DND-41 (cell line): ENCODE measurements at regions not wholly inside any gene's neighbourhood (a gene's known extent, or its start where the extent isn't known, plus 50 kb on each side); places are given as distances from the start of the nearest gene placed in this dataset.

ENCODE experiments used
- ATAC-seq: fragments of 200-7000 bp; cut with Tn5 transposase; 3 replicates; pipeline ENCODE4 v1.9.1; 2021; ENCODE audit warnings: low read depth; ENCODE audit not compliant: insufficient read depth
- DNase-seq: peaks from one replicate; pipeline ENCODE4 v3.0.0-alpha.2; 2020
- H2AFZ ChIP-seq: 2 replicates; pipeline ENCODE4 v1.6.0; 2012; ENCODE audit warnings: low read depth, low read length
- H3K27ac ChIP-seq: 2 replicates; pipeline ENCODE4 v1.5.1; 2012; ENCODE audit warnings: low read length, inconsistent platforms
- H3K27me3 ChIP-seq: fragments of 200-600 bp; sonication (generic); 2 replicates; pipeline ENCODE4 v1.6.0; 2012; ENCODE audit warnings: low read length, mild to moderate bottlenecking, inconsistent platforms; ENCODE audit not compliant: insufficient read depth, poor library complexity
- H3K36me3 ChIP-seq: 2 replicates; pipeline ENCODE4 v1.5.1; 2012; ENCODE audit warnings: low read length, inconsistent platforms; ENCODE audit not compliant: insufficient read depth
- H3K4me1 ChIP-seq: 2 replicates; pipeline ENCODE4 v1.5.1; 2012; ENCODE audit warnings: mild to moderate bottlenecking, low read length; ENCODE audit not compliant: insufficient read depth
- H3K4me2 ChIP-seq: 2 replicates; pipeline ENCODE4 v1.6.0; 2012; ENCODE audit warnings: mild to moderate bottlenecking, moderate library complexity, low read length, inconsistent platforms; ENCODE audit not compliant: insufficient read depth
- H3K4me3 ChIP-seq, 2 experiments: fragments of 200-600 bp in 1 of 2; shearing (Covaris generic) in 1 of 2; 2 replicates each; pipeline ENCODE4 v1.5.1; 2012 to 2016; ENCODE audit warnings: inconsistent platforms in 2 of 2, low read length in 2 of 2, mild to moderate bottlenecking in 2 of 2, low read depth in 1 of 2, moderate library complexity in 1 of 2
- H3K79me2 ChIP-seq: 2 replicates; pipeline ENCODE4 v1.6.0; 2012; ENCODE audit warnings: low read length, inconsistent platforms; ENCODE audit not compliant: insufficient read depth
- H3K9ac ChIP-seq: 2 replicates; pipeline ENCODE4 v1.6.0; 2012; ENCODE audit warnings: low read depth, mild to moderate bottlenecking, inconsistent platforms, low read length, moderate library complexity
- H3K9me3 ChIP-seq: 2 replicates; pipeline ENCODE4 v1.5.1; 2012; ENCODE audit warnings: low read length, moderate library complexity, mild to moderate bottlenecking, inconsistent platforms; ENCODE audit not compliant: insufficient read depth, severe bottlenecking
- H4K20me1 ChIP-seq: 2 replicates; pipeline ENCODE4 v1.6.0; 2012; ENCODE audit warnings: low read length; ENCODE audit not compliant: insufficient read depth
- EZH2 ChIP-seq: IDR thresholded peaks from 3 replicates; pipeline ENCODE4 v1.6.1; 2012; ENCODE audit warnings: borderline replicate concordance, low read depth, mild to moderate bottlenecking, moderate library complexity, low read length, inconsistent platforms; ENCODE audit not compliant: severe bottlenecking
- TF ChIP-seq, protein P1 (sequence below): IDR thresholded peaks from 2 replicates; pipeline ENCODE4 v1.5.1; 2012; ENCODE audit warnings: borderline replicate concordance, low read length, moderate library complexity, mild to moderate bottlenecking; ENCODE audit not compliant: poor library complexity, severe bottlenecking; ENCODE audit errors: extremely low read depth

DNA sequence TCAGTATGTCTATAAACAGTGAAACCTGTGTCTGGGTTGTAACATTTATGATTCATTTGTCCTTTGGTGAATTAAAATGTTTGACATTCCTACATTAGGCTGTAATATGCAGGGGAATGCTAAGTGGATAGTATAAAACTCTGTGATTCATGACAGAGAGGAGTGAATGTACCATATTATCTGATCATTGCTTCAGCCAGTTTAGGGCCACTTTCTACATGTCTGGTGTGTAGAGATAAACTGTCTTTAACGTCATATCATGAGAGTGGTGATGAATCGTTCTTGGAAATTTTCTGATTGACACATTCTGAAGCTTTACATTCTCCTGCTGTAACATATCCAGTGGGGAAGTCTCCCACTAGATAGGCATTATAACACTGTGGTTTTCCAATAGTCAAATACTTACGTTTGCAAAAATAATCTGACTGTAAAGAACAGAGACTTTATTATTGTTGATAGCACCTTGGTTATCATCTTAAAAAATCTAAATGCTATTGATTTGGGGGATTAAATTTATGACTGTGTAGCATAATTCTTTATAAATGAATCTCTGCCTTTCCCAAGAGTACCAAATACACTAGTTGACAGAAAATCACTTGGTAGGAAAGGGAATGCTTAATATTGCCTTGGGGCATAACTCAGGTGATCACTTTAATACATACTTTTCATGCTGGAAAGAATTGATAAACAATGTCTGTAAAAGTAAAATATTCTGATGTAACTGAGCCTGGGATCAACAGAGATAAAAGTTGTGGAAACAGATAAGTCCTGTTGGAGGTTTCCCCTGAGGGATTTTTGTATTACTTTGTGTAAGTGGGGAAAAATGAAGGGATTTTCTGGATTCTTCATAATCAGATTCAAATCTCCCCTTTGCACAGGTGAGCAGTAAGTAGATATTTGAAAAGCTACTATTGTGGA is 427.9 kb downstream of the JRKL start:
- no peak overlapping the region for H2AFZ ChIP-seq
- H3K9ac ChIP-seq, result no peak overlapping the region
- ATAC-seq (no peak), DNase-seq (no peak)
- H4K20me1 ChIP-seq, result no peaks in the 10 kb centered on the region
- no peaks in the 10 kb centered on the region for H3K79me2 ChIP-seq
- H3K27ac ChIP-seq, result no peak overlapping the region
- H3K36me3 ChIP-seq, result no peaks in the 10 kb centered on the region
- TF ChIP-seq, protein P1, sequence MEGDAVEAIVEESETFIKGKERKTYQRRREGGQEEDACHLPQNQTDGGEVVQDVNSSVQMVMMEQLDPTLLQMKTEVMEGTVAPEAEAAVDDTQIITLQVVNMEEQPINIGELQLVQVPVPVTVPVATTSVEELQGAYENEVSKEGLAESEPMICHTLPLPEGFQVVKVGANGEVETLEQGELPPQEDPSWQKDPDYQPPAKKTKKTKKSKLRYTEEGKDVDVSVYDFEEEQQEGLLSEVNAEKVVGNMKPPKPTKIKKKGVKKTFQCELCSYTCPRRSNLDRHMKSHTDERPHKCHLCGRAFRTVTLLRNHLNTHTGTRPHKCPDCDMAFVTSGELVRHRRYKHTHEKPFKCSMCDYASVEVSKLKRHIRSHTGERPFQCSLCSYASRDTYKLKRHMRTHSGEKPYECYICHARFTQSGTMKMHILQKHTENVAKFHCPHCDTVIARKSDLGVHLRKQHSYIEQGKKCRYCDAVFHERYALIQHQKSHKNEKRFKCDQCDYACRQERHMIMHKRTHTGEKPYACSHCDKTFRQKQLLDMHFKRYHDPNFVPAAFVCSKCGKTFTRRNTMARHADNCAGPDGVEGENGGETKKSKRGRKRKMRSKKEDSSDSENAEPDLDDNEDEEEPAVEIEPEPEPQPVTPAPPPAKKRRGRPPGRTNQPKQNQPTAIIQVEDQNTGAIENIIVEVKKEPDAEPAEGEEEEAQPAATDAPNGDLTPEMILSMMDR, result no peak
- no peak for TF ChIP-seq EZH2
- H3K4me3 ChIP-seq, result no peak overlapping the region
- no peaks in the 10 kb centered on the region for H3K27me3 ChIP-seq
- no peaks in the 10 kb centered on the region for H3K4me1 ChIP-seq
- H3K9me3 ChIP-seq, result no peaks in the 10 kb centered on the region
- no peak overlapping the region for H3K4me2 ChIP-seq

DNA sequence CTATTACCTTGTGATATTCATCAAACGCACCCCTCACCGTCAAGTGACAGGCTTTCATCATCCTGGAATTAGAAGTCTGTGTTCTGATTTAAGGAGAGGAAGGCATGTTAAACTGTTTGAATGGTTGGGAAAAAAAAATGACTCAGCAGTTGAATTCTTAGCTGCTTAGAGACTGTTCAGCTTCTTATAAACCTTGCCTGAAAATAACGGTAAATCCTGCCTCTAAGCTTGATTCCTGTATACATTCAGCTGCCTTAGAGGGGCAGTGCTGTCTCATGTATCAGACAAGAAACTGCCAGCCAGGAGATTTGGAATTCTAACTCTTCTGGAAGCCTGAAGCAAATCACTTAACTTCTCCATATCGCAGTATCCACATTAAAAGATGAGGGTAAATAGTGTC is 437.4 kb downstream of the JRKL start:
- H3K4me3 ChIP-seq, result no peak overlapping the region
- H3K9ac ChIP-seq, result no peak overlapping the region
- H4K20me1 ChIP-seq, result no peaks in the 10 kb centered on the region
- H3K9me3 ChIP-seq, result no peaks in the 10 kb centered on the region
- no peaks in the 10 kb centered on the region for H3K36me3 ChIP-seq
- H3K4me1 ChIP-seq, result no peaks in the 10 kb centered on the region
- ATAC-seq (no peak), DNase-seq (no peak)
- no peaks in the 10 kb centered on the region for H3K27me3 ChIP-seq
- H3K27ac ChIP-seq, result no peak overlapping the region
- no peak overlapping the region for H3K4me2 ChIP-seq
- H3K79me2 ChIP-seq, result no peaks in the 10 kb centered on the region
- no peak overlapping the region for H2AFZ ChIP-seq
- TF ChIP-seq, protein P1, result no peak
- no peak for TF ChIP-seq EZH2

DNA sequence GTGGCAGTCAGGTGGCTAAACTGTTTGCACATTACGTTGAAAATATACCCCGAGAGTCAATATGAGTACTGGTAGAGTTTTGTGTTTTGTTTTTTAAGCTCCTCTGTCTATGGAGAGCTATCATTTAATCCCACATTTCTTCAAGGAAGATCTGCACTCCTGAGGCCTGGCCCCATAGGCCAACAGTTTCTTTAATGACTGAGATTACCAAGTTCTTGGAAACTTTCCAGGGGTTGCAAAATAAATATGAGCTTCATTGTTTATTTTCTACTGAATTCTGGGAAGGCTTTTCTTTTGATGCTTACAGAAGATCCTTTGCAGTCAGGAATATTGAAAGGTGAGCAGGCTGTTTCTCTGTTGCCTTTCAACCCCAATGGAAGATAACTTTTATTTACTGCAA is 452.0 kb downstream of the JRKL start:
- H3K4me2 ChIP-seq, result no peak overlapping the region
- DNase-seq, result no peak
- no peak overlapping the region for H3K27ac ChIP-seq
- no peak for ATAC-seq
- no peak overlapping the region for H3K9ac ChIP-seq
- H3K79me2 ChIP-seq, result no peaks in the 10 kb centered on the region
- H3K4me3 ChIP-seq, result no peak overlapping the region
- H3K36me3 ChIP-seq, result no peaks in the 10 kb centered on the region
- H4K20me1 ChIP-seq, result no peaks in the 10 kb centered on the region
- H3K9me3 ChIP-seq, result no peaks in the 10 kb centered on the region
- no peaks in the 10 kb centered on the region for H3K27me3 ChIP-seq
- no peaks in the 10 kb centered on the region for H3K4me1 ChIP-seq
- H2AFZ ChIP-seq, result no peak overlapping the region
- TF ChIP-seq EZH2, result no peak
- TF ChIP-seq, protein P1, result no peak
